Activated CD4-positive, alpha-beta T cell treated with anti-CD3 and anti-CD28 coated beads for 48 hours (primary cell): ENCODE measurements at regions not wholly inside any gene's neighbourhood (a gene's known extent, or its start where the extent isn't known, plus 50 kb on each side); places are given as distances from the start of the nearest gene placed in this dataset.
"Not testable (repeated sequence)": the region's sequence is repeated elsewhere in the genome, so short reads cannot be mapped to it uniquely, and the experiment has no call there.

Source experiments
- DNase-seq: peaks from one replicate; pipeline ENCODE4 v3.0.0-alpha.2; 2020

DNA sequence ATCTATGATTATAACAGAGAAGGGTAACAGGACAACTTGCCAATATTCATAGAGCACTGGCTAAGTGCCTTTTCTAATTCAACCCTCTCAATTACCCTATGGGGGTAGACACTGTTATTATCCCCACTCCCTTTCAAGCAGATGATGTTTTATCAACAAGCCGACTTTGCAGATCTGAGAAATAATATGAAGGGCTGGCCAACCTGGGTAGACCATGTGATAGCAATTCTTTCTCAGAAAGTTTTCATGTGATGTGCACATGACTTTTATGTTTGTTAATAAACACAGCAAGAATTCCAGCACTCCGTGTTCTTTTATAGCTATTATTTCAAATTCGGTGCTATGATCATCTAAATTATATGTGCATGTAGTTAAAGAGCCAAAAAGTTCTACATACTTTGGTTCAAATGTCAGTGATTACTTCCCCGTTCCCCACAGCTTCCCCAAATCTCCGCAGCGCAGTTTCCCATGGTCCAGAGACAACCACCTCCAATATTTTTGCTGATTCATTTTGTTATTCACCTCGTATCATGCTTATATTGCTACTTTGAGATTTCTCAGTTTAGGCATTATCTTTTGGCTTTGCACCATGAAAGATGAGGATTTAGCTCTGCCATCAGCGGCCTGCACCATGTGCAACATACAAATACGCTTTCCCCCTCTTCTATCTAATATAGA lies 96.7 kb upstream of the GADD45A start:
- DNase-seq: no peak

DNA sequence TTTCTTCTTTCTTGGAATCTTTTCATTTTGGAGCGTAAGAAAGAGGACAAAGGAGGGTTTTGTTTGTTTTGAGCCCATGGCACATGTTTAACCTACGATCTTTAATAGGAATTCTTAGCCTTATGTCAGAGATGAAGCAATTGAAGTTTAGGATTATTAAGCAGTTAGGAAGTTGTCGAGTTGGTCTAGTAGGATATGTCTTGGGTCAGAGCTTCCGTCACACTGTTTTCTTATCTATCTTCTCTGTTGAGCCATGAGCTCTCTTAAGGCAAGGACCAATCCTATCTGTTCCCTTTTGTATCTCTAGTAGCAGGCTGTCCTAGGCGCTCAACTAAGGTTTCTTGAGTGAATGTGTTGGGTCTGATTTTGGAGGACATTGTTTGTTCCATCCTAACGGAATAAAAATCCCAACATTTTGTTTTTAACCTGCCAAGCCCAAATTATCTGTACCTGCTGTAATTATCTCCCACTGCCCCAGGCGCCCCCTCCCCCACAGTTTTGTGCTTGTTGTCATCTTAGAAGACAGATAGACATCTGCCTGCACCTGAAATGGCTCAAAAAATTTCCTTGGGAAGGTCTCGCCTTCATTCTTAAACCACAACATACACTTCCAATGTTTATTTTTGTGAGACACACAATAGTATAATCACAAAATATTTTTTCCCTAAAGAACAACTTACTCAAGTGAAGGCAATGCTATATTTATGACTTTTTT lies 95.3 kb upstream of the GADD45A start:
- no peak for DNase-seq

DNA sequence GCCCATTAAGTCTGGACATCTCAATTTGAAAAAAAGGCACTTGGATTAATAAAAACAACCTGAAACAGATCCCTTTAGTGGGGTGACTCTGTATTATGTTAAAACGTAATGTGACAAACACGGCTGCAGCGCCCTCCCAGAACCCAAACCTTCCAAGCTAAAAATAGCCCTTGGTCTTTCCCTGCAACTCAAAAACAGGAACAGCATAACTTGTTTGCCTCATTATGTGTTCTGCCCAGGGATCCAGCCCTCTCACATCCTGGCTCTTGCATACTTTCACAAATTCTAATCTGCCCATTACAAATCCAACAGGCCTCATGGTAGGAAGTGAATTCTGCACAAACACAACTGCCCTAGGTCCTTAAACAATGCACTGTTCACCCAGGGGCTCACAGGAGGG lies 94.7 kb upstream of the GADD45A start:
- DNase-seq: no peak

DNA sequence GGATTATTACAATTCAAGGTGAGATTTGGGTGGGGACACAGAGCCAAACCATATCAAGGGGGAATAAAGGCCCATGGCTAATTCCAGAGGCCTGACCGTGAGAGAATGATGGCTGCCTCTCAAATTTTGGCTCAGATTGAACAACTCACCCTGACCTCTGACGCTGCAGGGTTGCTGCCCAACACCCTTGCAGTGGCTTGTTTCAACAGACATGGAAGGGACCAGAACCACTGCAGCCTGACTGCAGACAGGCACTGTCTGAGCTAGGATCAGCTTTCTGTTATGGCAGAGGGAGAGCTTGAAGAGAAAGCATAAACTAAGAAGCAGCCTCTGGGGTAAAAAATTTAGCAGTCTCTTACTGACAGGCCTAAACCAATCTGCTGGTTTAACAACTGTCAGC lies 90.2 kb upstream of the GADD45A start:
- no peak for DNase-seq

DNA sequence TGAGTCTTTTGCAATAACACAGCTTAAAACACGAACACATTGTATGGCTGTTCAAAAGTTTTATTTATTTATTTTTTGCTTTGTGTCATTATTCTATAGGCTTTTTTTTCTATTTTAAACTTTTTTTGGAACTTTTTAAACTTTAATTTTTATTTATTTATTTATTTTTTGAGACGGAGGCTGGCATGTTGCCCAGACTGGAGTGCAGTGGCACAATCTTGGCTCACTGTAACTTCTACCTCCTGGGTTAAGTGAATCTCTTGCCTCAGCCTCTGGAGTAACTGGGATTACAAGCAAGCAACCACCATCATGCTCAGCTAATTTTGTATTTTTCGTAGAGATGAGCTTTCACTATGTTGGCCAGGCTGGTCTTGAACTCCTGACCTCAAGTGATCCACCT lies 88.3 kb upstream of the GADD45A start:
- no peak for DNase-seq

DNA sequence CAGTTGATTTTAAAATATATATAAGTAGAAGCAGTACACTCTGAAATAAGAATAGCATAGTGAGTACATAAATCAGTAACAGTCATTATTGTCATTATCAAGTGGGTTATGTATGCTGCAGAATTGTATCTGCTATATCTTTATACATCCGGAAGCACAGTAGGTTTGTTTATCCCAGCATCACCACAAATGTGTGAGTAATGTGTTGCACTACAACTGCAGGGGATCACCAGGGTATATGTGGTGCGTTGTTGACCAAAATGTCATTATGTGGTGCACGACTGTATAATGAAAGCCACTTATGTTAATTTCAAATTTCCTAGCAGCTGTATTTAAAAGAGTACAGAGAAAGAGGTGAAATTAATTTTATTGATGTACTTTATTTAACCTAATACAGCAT lies 87.7 kb upstream of the GADD45A start:
- no peak for DNase-seq

DNA sequence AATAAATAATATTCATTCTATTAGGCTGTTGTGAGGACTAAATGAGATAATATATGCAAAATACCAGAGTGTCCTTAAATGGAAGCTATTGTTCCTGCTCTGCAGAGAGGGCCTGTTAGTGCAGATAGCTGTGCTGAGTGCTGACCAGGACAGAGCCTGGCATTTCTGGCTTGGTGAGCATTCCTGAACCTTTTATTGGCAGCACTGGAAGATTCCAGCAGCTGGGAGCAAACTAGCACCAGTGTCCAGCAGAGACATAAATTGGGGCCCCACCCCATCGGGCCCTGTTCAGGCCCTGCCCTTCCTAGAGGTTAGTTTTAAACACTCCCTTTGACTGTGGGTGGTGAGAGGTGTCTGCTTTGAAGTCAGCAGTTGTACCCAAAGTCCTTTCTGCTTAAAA lies 85.9 kb upstream of the GADD45A start:
- DNase-seq: no peak

DNA sequence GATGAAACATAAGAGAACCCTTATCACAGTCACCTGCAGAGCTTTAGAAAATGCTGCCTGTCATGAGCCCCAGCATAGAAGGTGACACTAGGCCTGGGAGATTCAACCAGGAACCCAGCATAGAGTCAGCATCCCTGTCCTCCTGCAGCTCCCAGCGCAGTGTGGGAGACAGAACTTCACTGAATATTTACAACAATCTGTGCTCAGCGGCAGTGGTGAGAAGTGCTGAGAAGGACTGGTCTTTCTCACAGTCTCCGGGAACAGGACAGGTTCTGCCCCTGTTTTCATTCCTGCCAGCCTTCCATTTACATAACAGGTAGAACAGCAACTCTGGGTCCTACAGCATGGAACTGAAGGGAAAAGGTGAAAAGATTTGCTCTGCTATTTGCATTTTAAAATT lies 83.5 kb upstream of the GADD45A start:
- no peak for DNase-seq

DNA sequence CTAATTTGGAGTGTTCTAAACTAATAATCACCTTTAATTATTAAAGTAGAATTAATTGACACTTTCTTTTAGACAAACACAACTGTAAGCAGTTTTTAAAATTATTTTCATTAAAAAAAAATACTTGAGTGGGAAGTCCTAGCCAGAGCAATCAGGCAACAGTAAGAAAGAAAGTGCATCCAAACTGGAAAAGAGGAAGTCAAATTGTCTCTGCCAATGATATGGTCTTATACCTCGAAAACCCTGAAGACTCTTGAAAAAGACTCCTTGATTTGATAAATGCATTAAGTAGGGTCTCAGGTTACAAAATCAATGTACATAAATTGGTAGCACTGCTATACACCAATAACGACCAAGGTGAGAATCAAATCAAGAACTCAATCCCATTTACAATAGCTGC lies 83.0 kb upstream of the GADD45A start:
- DNase-seq: no peak

DNA sequence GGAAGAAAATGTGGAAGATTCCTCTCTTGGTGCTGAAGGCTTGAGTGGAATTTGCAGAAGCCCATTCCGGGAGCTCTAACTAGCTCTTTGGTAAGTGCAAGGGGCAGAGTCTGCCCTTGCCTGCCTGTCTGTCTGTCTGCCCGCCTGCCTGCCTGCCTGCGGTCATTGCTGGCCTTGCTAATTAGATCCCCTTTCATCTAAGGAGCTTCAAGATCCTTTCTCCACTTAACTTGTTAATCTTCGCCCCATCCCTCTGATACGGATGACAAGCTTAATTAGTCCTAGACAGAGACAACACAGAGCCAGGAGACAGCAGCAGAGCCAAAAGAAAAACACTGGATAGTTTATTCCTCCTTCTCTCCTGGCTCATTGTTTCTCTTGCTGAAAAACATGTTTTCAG lies 80.2 kb upstream of the GADD45A start:
- no peak for DNase-seq

DNA sequence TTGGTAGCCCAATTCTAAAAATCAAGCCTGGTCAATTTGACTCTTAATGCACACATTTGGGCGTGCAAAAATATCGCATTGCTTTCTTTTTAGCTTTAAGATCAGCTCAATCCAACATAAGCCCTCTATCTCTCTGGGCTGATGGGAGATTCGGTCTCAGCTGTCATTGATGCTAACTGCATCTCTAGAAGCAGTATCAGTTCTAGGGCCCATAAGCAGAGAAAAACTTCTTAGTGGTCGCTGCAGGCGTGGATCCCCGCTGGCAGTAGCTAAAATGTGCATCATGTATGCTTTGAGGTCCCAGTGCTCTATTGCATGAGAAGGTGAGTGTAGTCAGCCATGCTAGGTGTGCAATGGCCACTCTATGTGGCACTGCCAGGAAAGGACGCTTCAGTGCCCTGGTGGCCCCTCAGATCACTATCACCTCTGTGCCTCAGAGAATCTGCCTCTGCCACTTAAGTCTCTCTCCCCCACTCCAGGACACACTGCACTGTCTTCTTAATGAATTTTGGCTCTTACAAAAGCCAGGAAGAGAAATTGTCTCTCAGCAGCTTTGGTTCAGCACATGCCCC lies 79.7 kb upstream of the GADD45A start:
- DNase-seq: no peak

DNA sequence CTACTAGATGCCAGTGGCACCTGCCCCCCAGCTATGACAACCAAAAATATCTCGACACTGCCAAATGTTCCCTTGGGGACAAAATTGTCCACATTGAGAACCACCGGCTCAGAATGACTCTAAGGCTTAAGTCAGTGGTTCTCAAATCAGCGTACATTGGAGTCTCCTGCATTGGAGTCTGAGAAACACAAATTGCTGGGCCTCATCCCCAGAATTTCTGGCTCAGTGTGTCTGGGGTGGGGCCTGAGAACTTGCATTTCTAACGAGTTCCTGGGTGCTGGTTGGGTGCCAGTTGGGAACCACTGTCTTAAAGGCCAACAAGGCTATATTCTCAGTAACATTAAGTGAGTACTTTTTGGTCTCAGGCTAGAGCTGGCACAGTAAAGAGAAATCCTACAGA lies 77.7 kb upstream of the GADD45A start:
- DNase-seq: no peak

DNA sequence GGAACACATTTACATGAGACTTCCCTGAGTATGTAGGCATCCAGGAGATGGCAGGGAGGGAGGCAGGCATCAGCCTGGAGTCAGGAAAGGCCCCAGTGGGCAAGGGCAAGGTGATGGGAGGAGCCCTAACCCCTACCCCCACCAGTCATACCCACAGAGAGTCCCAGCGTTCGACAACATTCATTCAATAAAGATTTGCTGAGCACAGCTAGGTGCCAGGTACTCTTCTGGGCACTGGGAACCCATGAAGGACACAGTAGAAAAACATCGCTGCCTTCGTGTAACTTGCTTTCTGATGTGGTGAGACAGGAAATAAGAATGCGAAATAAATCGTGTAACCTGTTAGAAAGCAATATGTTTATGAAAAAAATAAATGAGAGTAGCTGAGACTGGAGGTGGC lies 77.3 kb upstream of the GADD45A start:
- no peak for DNase-seq

DNA sequence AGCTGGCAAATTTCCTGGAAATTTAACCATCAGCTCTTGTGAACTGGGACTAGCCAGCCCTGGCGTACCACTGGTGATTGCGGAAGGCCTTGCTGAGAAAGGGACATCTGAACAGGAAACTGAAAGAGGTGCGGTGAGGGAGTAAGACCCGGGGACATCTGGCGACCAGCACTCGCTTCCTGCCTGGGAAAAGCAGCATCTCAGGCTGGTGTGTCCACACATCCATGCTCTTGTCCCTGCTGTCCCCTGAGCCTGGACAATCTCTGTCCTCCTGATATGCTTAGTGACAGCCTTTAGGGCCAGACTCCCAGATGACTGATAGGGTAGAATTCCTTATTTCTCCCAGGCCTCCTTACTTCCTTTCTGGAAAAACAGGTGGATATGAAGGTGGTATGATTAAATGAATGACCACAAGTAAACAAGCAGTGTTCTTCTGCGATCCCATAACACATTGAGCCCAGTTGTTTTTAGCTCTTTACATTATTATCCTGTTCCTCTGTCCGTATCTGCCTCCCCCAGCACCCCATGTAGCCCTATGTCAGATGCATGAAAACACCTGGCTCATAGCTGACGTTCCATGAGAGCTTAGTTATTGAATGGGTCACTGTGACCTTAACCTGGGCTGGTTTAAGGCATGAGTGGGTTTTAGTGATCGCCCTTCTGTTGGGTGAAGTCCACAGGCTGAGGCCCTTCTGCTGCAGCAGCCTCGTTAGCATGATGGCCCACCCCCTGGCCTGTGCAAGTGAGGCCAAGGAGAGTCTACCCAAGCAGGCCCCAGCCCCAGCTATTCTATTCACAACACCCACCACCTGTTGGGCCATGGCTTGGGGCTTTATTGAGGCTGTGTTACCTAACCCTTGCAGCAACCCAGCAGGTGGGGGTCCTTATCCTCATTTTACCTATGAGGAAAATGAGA lies 76.1 kb upstream of the GADD45A start:
- DNase-seq: no peak

DNA sequence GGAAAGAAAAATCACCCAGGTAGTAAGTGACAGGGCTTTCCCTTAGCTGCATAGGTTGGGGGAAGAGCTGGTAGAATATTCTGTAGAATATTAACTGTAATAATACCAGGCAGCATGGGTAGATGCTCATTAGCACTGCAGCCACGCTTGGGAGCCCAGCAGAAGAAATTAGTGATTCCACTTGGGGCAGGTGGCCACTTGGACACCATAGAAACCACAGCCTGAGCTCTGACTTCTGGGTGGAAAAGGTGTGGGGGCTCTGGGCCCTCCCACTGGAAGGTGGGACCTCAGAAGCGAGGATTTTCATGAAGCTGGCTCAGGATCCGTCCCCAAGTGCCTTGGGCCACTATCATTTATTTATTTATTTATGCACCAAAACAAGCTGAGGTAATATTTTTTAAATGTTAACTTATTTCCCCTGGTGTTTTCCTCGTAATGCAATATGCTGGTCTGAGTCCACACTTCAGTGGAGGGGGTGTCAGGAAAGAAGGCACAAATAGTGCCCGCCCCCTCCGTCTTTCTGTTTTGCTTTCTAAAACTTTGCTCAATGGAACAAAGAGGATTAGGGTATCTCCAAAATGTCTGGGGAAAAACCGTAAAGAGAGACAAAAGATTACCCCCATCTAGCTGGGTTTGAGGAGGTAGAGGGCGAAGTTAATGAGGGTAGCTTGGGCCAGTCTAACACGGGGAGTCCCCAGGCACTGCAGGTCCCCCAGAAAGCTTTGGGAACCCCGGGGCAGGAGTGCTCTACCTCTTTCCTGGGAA lies 75.2 kb upstream of the GADD45A start:
- DNase-seq: no peak

DNA sequence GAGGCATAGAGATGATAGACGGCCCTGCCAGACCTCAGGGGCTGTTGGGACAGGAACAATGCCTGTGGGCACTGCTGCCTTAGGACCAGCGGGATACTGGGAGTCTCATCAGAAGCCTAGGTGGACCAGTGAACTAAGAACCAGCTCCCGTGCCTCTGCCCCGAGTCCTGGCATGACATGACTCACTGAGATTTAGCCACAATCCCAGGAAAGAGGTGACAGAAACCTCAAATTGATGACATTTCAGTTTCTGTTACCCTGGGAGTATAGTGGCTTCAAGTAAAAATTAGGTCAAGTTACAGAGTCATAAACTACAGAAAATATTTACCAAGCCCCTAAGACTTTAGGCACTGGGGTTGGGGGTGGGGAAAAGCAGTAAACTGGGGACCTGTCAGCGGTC lies 74.6 kb upstream of the GADD45A start:
- DNase-seq: no peak

DNA sequence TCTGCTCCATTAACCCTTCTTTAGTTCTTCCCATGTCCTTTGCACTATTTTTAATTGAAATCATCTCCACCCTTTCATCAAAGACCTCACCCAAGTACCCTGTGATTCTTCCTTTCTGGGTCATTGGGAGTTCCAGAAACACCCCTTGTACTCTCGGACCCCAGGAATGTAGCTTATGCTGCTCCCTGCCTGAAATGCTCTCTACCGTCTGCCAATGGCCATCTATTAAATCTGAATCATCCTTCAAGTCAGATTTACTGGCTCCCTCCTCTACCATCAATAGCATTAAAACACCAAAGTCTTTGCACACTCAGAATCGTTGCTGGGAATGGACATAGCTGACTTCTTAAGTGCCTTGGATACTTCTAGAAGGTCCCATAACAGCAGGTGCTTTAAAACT lies 73.2 kb upstream of the GADD45A start:
- DNase-seq: no peak

DNA sequence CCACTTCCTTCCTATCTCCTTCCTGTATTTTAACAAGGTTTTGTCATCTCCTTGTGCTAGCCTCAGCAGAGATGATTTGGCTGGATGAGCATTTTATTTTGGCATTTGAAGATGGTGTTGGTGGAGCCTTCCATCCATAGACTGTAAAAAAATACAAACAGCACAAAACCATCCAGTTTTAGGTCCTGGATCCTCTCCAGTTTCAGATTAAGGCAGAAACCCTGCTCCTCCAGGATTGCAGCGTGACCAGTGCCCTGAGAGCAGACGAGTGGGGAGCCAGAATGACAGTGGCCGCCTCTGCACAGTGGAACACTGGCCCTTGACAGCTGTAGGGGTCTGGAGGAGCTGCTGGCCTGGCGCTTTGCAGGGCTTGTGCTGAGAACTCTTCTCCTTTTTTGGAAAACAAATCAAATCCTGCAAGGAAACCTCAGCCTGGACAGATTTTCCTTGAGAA lies 72.2 kb upstream of the GADD45A start:
- no peak for DNase-seq

DNA sequence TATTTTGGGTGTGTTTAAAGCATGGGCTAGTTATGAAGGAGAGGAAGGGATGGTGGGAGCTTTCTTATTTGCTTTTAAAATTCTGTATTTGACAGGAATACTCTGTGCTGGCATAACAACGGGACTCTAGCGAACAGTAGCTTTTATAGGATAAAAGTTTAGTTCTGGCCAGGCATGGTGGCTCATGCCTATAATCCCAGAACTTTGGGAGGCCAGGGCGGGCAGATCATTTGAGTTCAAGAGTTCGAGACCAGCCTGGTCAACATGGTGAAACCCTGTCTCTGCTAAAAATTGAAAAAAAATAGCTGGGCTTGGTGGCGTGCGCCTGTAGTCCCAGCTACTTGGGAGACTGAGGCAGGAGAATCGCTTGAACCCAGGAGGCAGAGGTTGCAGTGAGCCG lies 71.5 kb upstream of the GADD45A start:
- DNase-seq: not testable (repeated sequence)

DNA sequence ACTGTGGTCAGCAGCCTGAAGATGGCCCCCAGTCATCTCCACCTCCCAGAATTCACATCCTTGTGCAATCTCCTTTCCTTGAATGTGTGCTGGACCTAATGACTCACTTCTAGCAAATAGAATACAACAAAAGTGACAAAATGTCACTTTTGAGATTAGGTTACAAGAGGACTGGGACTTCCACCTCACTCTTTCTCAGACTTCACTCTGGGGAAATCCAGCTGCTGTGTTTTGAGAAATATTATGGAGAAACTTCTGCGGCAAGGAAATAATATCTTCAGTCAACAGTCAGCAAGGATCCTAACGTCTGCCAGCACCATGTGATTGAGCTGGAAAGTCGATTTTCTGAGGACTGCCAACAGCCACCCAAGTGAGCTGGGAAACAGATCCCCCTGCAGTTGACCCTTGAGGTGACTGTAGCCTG lies 70.5 kb upstream of the GADD45A start:
- no peak for DNase-seq

DNA sequence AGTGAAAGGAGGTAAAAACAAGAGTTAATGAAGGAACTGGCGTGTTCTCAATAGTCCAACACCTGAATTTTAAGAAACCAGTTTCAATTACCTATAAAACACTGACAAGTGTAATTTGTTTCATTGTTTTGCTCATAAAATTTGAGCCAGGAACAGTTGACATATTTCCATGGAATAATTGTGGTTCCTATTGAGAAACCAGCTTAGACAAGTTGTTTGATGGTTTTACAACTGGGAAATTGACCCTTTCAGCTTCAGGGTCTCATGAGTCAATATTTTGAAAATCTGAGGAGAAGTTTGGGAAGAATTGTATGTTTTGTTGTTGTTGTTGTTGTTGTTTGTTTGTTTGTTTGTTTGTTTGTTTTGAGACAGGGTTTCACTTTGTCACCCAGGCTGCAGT lies 69.1 kb upstream of the GADD45A start:
- DNase-seq: no peak

DNA sequence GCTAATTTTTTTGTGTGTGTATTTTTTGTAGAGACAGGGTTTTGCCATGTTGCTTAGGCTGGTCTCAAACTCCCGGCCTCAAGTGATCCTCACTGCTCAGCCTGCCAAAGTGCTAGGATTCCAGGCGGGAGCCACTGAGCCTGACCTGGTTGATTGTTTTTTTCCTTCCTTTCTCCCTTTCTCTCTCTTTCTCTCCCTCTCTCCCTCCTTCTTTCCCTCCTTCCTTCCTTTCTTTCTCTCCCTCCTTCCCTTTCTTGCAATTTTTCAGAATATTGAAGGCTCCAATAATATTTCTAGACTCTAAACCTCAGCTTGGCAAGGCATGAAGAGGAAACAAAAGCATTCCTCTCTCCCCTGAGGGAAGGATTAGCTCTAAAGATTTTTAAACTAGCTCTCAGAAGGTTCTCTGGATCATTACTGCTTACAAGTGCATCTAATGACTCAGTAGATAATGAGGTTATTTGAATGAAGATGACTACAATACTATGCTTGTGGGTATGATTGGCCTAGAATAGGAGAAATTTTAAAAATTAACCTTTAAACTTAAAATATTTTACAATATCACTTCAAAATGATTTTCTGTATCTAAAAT lies 68.5 kb upstream of the GADD45A start:
- DNase-seq: no peak
